NCI-H146 treated with DMSO at 0.1 percent for 48 hours (cell line): ENCODE measurements at regions not wholly inside any gene's neighbourhood (a gene's known extent, or its start where the extent isn't known, plus 50 kb on each side); places are given as distances from the start of the nearest gene placed in this dataset.

Experiments used
- DNase-seq: peaks from one replicate; lab custom pipeline; 2025; ENCODE audit not compliant: unreplicated experiment; lab: John Stamatoyannopoulos, UW

- DNase-seq: no peak
Observed at GRCh38 chr9:19512103-19512832, 103.5 kb downstream of the ACER2 start.

- DNase-seq: no peak
Observed at GRCh38 chr9:19511694-19512093, 102.9 kb downstream of the ACER2 start.

GRCh38 chr9:19510907-19511306 is 102.1 kb downstream of the ACER2 start:
- DNase-seq: no peak
